Right kidney (tissue), 1 donor: ENCODE measurements at regions not wholly inside any gene's neighbourhood (a gene's known extent, or its start where the extent isn't known, plus 50 kb on each side); places are given as distances from the start of the nearest gene placed in this dataset.

ENCODE experiments used
- DNase-seq: peaks from one replicate; pipeline ENCODE4 v3.0.0-alpha.2; 2016

- no peak for DNase-seq
These were observed 69.2 kb upstream of the PSMA6 start for GRCh38 chr14:35222872-35223466.

GRCh38 chr14:35223927-35224326 is 68.3 kb upstream of the PSMA6 start:
- no peak for DNase-seq

GRCh38 chr14:35224615-35225014 is 67.6 kb upstream of the PSMA6 start:
- no peak for DNase-seq

- DNase-seq = no peak
These were observed 62.9 kb upstream of the PSMA6 start for GRCh38 chr14:35229084-35229791.

- DNase-seq = no peak
These were observed 62.4 kb upstream of the PSMA6 start for GRCh38 chr14:35229792-35230089.

GRCh38 chr14:35231207-35231760 is 60.9 kb upstream of the PSMA6 start:
- no peak for DNase-seq

GRCh38 chr14:35234012-35234805 is 58.0 kb upstream of the PSMA6 start:
- no peak for DNase-seq

GRCh38 chr14:35235840-35236239 is 56.3 kb upstream of the PSMA6 start:
- DNase-seq = no peak

- DNase-seq = no peak
These were observed 55.4 kb upstream of the PSMA6 start for GRCh38 chr14:35236806-35237205.

GRCh38 chr14:35240231-35240630 is 52.0 kb upstream of the PSMA6 start:
- no peak for DNase-seq
